ENCODE measurements at regions not wholly inside any gene's neighbourhood (a gene's known extent, or its start where the extent isn't known, plus 50 kb on each side); places are given as distances from the start of the nearest gene placed in this dataset.
"Not testable (repeated sequence)": the region's sequence is repeated elsewhere in the genome, so short reads cannot be mapped to it uniquely, and the experiment has no call there.

GRCh38 chr2:132271794-132272193 lies 110.0 kb upstream of the ANKRD30BL start:
- not testable (repeated sequence) for DNase-seq (ENCODE audit: extremely low read depth, low read depth, low spot score)

GRCh38 chr2:132272713-132273112 lies 111.0 kb upstream of the ANKRD30BL start:
- no peak for DNase-seq (ENCODE audit: extremely low read depth, low read depth, low spot score)

GRCh38 chr2:132273585-132273984 lies 111.8 kb upstream of the ANKRD30BL start:
- not testable (repeated sequence) for DNase-seq (ENCODE audit: extremely low read depth, low read depth, low spot score)

GRCh38 chr2:132274000-132274399 lies 112.2 kb upstream of the ANKRD30BL start:
- no peak for DNase-seq (ENCODE audit: extremely low read depth, low read depth, low spot score)

- no peak for DNase-seq (ENCODE audit: extremely low read depth, low read depth, low spot score)
Measured at GRCh38 chr2:132275396-132275795, 113.6 kb upstream of the ANKRD30BL start.

DNA sequence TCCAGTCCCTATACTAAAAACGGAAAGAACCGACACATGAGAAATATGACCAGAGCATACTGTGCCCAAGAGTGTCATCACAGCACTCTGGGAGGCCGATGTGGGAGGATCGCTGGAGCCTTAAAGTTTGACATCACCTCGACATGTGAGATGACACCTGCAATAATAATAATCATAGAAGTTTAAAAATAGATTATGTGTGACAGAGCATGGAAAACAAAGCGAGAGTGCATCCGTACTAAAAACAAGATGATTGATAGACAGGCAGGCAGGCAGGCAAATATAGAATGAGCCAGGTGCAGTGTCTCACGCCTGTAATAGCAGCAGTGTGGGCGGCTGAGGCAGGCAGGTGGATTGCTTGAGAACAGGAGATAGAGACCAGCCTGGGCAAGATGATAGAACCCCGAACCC lies 114.8 kb upstream of the ANKRD30BL start:
- DNase-seq (ENCODE audit: extremely low read depth, low read depth, low spot score): no peak

DNA sequence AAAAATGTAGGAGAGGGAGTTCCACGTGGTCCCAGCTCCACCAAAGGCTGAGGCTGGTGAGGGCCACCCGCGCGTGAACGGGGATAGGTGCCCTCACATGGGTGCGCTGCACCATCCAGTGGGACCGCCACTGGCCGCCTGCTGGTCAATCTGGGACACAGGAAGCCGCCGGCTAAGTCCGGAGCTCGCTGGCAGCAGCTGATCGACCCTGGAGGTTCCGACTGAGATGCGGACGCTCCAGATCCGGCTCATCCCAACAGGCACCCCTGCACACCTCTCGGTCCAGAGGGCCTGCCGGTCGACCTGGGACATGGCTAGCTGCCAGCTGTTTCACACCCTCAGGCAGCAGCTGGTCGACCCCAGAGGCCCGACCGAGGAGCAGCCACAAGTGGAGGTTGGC lies 116.5 kb upstream of the ANKRD30BL start:
- DNase-seq (ENCODE audit: extremely low read depth, low read depth, low spot score): no peak

- DNase-seq (ENCODE audit: extremely low read depth, low read depth, low spot score): no peak
Measured at GRCh38 chr2:132279344-132279743, 117.6 kb upstream of the ANKRD30BL start.

- DNase-seq (ENCODE audit: extremely low read depth, low read depth, low spot score): no peak
Measured at GRCh38 chr2:132279930-132280615, 118.3 kb upstream of the ANKRD30BL start.

DNA sequence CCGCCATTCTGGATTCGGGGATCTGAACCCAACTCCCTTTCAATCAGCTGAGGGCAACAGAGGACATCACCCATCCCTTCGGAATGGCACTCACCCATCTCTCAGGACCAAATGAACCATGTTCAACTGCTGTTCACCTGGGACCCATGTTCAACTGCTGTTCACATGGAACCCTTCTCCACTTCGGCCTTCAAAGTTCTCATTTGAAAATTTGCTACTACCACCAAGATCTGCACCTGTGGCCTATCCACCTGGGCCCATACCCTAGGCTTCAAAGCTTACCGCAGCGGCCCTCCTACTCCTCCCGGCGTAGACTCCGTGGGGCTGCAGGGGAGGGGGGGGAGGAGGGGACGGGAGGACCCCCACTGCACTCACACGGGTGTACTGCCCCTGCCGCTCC lies 119.2 kb upstream of the ANKRD30BL start:
- no peak for DNase-seq (ENCODE audit: extremely low read depth, low read depth, low spot score)

DNA sequence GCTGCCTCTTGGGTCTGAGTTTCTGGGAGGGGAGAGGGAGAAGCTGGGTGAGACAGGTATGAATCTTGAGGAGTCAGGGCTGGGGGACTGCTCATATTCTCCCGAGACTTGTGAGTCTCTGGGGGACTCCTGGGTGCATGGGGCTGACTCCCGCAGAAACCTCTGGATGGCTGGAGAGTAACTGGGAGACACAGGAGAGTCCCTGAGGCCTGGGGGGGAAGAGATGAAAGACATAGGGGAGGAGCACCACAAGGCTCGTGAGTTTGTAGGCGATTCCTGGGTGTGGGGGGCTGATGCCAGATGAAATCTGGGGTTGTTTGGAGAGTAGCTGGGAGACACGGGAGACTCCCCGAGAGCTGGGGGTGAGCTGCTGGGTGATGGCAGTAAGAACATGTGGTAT lies 120.4 kb upstream of the ANKRD30BL start:
- DNase-seq (ENCODE audit: extremely low read depth, low read depth, low spot score): not testable (repeated sequence)

DNA sequence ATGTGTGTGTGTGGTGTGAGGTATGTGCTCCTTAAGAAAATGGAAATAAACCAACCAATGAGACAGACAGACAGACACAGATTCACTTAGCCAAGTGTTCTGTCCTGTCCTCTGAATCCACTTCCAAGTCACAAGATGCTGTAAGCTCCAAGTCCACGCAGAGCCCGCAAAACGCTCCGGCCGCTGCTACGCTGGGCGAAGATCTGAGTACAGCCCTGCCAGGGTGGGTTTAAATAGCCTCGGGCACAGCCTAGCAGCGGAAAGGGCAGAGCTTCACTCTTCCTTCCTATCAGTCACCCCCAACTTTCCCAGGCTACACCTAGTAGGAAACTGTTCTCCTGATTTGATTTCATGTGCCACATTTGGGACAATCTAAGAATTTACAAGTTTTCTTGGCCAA lies 121.2 kb upstream of the ANKRD30BL start:
- no peak for DNase-seq (ENCODE audit: extremely low read depth, low read depth, low spot score)

GRCh38 chr2:132286289-132286911 lies 124.6 kb upstream of the ANKRD30BL start:
- DNase-seq (ENCODE audit: extremely low read depth, low read depth, low spot score): not testable (repeated sequence)

GRCh38 chr2:132287910-132288309 lies 126.2 kb upstream of the ANKRD30BL start:
- not testable (repeated sequence) for DNase-seq (ENCODE audit: extremely low read depth, low read depth, low spot score)

- not testable (repeated sequence) for DNase-seq (ENCODE audit: extremely low read depth, low read depth, low spot score)
Measured at GRCh38 chr2:132289138-132289537, 127.4 kb upstream of the ANKRD30BL start.

DNA sequence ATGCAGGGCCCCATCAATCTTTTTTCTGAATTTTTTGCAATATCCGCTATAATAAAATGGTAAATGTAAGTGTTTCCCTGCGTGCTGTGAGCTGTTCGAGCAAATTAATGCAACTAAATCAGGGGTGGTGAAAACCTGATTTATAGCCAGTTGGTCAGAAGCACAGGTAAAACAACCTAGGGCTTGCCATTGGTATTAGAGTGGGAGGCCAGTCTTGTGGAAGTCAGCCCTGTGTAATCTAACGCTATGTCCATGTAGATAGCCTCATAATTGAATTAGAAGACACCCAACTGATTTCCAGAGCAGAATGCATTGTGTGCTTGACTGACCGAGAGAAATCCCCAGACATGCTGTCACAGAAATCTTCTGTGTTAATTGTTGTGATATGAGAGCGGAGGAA lies 126.8 kb upstream of the GPR39 start:
- DNase-seq (ENCODE audit: extremely low read depth, low read depth, low spot score): not testable (repeated sequence)

GRCh38 chr2:132300592-132301378 lies 115.8 kb upstream of the GPR39 start:
- DNase-seq (ENCODE audit: extremely low read depth, low read depth, low spot score): not testable (repeated sequence)

DNA sequence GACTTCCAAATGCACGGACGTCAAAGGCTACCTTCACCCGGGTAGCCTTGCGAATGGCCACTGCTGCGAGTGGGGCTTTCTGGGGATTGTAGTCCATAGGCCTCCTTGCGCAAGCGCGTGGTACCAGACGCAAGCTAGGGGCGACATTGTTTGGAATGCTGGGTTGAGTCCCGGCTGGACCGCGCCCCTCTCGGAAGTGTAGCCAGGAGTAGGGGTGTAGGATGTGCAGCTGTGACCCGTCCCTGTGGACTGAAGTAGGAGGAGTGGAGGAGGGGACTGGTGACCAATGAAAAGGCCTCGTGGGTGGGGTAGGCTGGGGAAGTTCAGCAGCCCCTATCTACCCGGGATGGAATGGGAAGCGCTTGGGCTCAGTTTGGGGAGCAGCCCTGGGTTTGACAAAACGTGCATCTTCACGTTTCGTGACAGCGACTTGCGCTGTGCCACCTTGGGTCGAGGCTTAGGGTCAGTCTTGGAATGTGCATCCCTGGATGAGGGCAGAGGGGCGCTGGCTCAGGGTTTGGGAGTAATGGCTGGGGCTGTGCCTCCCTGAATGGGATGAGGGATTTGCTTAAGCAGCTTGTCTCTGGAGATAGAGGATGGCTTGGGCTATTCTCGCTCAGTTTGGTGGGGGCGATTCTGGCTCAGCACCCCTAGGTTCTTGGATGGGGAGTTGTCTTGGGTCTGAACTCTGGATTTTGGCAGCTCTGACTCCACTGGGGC lies 111.8 kb upstream of the GPR39 start:
- DNase-seq (ENCODE audit: extremely low read depth, low read depth, low spot score): not testable (repeated sequence)

DNA sequence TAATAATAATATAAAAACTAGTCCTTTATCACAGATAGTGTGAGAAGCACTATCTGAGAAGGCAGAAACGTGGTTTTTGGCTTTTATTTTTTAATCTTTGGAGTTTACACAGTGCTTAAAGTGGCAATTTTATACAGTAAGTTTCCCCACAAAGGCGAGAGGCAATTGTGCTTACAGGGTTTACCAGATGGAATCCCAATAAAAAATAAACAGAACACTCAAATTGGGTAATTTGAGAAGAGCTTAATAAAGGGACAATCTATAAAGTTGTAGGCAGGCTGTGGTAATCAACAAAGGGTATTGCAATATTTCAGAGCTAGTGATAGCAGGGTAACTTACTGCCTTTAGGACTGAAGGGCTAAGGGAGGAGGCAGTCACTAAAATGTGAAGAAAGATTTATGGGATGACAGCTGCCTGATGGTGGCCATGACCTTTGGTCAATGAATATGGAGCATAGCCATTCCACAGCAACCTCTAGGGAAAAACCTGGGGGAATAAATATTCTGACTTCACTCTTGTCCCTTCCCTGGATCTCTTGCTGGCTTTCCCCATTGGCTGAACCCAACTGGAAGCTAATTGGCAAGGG lies 108.9 kb upstream of the GPR39 start:
- DNase-seq (ENCODE audit: extremely low read depth, low read depth, low spot score): not testable (repeated sequence)

GRCh38 chr2:132309203-132309602 lies 107.4 kb upstream of the GPR39 start:
- not testable (repeated sequence) for DNase-seq (ENCODE audit: extremely low read depth, low read depth, low spot score)

DNA sequence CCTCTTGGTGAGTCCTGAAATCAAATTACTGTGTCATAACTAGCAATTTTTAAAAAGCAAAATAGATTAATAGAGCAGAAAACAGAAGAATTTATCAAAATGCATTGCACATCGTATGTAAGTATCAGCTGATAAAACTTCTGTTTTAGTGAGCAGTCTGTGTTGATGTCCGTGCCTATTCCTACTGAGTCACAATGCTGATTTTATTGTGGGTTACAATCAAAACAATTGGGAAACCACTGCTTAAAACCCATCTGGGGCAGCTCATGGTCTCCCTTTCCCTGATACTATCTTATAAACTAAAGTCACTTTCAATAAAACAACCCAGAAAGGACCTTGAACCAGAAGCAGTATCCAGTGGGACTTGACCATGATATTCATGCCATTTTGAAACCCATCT lies 101.1 kb upstream of the GPR39 start:
- DNase-seq (ENCODE audit: extremely low read depth, low read depth, low spot score): not testable (repeated sequence)

All from glomerular endothelial cell (primary cell).